BLaER1 treated with 17β-estradiol and CSF1 and Interleukin-3, amounts not matched to agents 10 nM and 100 nM (cell line): ENCODE measurements at regions not wholly inside any gene's neighbourhood (a gene's known extent, or its start where the extent isn't known, plus 50 kb on each side); places are given as distances from the start of the nearest gene placed in this dataset.

Experiments used
- H3K27ac ChIP-seq, 11 experiments: shearing (Covaris generic); formaldehyde crosslinking; 2 replicates each; pipeline ENCODE4 v1.8.1; 2022
- H3K27me3 ChIP-seq, 11 experiments: shearing (Covaris generic); formaldehyde crosslinking; 2 replicates each; pipeline ENCODE4 v1.8.1; 2022
- H3K36me3 ChIP-seq, 11 experiments: shearing (Covaris generic); formaldehyde crosslinking; 2 replicates each; pipeline ENCODE4 v1.8.1; 2022
- H3K4me1 ChIP-seq, 10 experiments: shearing (Covaris generic); formaldehyde crosslinking; 2 replicates each; pipeline ENCODE4 v1.8.1; 2022
- H3K4me2 ChIP-seq, 11 experiments: shearing (Covaris generic); formaldehyde crosslinking; 2 replicates each; pipeline ENCODE4 v1.8.1; 2022
- H3K4me3 ChIP-seq, 10 experiments: shearing (Covaris generic); formaldehyde crosslinking; 2 replicates each; pipeline ENCODE4 v1.8.1; 2022
- H3K9ac ChIP-seq, 11 experiments: shearing (Covaris generic); formaldehyde crosslinking; 2 replicates each; pipeline ENCODE4 v1.8.1; 2022
- H3K9me3 ChIP-seq, 11 experiments: shearing (Covaris generic); formaldehyde crosslinking; replicated peaks in 1 of 11; 2 replicates each; pipeline ENCODE4 v1.8.1; 2022
- H4K20me1 ChIP-seq, 11 experiments: shearing (Covaris generic); formaldehyde crosslinking; 2 replicates each; pipeline ENCODE4 v1.8.1; 2022
- Cebpa-rat ChIP-seq, 11 experiments: shearing (Covaris generic); IDR thresholded peaks; 2 replicates each; pipeline ENCODE4 v1.8.1; 2022

DNA sequence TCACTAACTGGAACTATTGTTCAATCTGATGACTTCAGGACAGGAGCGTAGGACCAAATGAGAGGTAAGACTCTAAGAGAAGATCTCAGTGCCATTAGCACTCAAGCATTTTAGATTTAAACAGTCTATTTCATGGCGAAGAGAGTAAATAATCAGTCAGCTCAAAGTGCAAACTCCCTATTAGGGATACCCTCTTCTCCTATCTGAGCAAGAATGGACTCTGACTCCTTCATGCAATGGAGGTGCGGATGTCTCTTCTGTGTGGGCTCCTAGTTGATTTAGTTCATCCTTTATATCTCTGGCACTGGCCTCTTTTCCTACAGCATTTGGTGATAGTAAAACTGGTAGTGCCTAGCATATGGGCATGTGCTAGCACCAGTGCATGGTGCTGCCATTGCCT lies 144.6 kb downstream of the SMC2 start:
- no peak overlapping the region for H3K9ac ChIP-seq
- TF ChIP-seq Cebpa-rat (IDR thresholded peaks at IDR 0.05) = no peak
- no peaks in the 10 kb centered on the region for H4K20me1 ChIP-seq
- H3K4me2 ChIP-seq = no peak overlapping the region
- H3K27ac ChIP-seq = no peak overlapping the region
- no peaks in the 10 kb centered on the region for H3K36me3 ChIP-seq
- no peak overlapping the region for H3K4me3 ChIP-seq
- peaks cover 13 to 44% (median 20%) of the 10 kb centered on the region in 11 experiments for H3K9me3 ChIP-seq
- no peaks in the 10 kb centered on the region for H3K27me3 ChIP-seq
- H3K4me1 ChIP-seq = peaks cover 0 to 13% (median 0%) of the 10 kb centered on the region in 10 experiments; a peak in 4 of 20 replicates

GRCh38 chr9:104240890-104241289 lies 146.8 kb downstream of the SMC2 start:
- Histone ChIP-seq H3K27me3 (no peaks in the 10 kb centered on the region), H3K27ac (no peak overlapping the region), H3K4me2 (peak overlapping the region in 2 of 11 experiments; percentile 2 to 46; a peak in 2 of 22 replicates), H4K20me1 (no peaks in the 10 kb centered on the region), H3K9ac (no peak overlapping the region), H3K4me3 (no peak overlapping the region), H3K9me3 (peaks cover 0 to 25% (median 8%) of the 10 kb centered on the region in 11 experiments; a peak in 14 of 22 replicates), H3K36me3 (no peaks in the 10 kb centered on the region), H3K4me1 (peaks cover 0 to 10% (median 0%) of the 10 kb centered on the region in 10 experiments; a peak in 3 of 20 replicates)
- no peak for TF ChIP-seq Cebpa-rat (IDR thresholded peaks at IDR 0.05)

DNA sequence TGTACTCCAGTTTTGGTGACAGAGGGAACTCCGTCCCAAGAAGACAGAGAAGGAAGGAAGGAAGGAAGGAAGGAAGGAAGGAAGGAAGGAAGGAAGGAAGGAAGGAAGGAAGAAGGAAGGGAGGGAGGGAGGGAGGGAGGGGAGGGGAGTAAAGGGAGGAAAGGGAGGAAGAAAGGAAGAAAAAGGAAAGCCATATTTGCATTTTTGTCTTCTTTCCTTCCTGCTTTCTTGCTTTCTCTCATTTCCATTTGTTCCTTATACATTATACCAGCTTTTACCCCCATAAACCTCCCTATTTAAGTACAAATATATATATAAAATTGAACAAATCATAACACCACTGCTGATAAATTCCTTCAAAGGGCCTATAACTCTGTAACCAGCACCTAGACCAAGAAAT lies 151.8 kb downstream of the SMC2 start:
- Histone ChIP-seq H3K9ac (no peak overlapping the region), H3K4me2 (no peak overlapping the region), H4K20me1 (no peaks in the 10 kb centered on the region), H3K4me3 (no peak overlapping the region), H3K27ac (no peak overlapping the region), H3K9me3 (no peaks in the 10 kb centered on the region; a peak in 1 of 22 replicates), H3K4me1 (peaks cover 0 to 2% (median 0%) of the 10 kb centered on the region in 10 experiments; a peak in 3 of 20 replicates), H3K27me3 (no peaks in the 10 kb centered on the region), H3K36me3 (no peaks in the 10 kb centered on the region)
- no peak for TF ChIP-seq Cebpa-rat (IDR thresholded peaks at IDR 0.05)

GRCh38 chr9:104247899-104248460 lies 153.9 kb downstream of the SMC2 start:
- H3K27me3 ChIP-seq = no peaks in the 10 kb centered on the region
- H3K4me3 ChIP-seq = no peak overlapping the region
- H4K20me1 ChIP-seq = no peaks in the 10 kb centered on the region
- peak overlapping the region in 1 of 11 experiments; percentile 3; a peak in 1 of 22 replicates for H3K4me2 ChIP-seq
- H3K9ac ChIP-seq = no peak overlapping the region
- no peaks in the 10 kb centered on the region; a peak in 1 of 20 replicates for H3K4me1 ChIP-seq
- H3K27ac ChIP-seq = no peak overlapping the region
- H3K36me3 ChIP-seq = no peaks in the 10 kb centered on the region
- H3K9me3 ChIP-seq = peaks cover 0 to 9% (median 3%) of the 10 kb centered on the region in 11 experiments; a peak in 9 of 22 replicates
- no peak for TF ChIP-seq Cebpa-rat (IDR thresholded peaks at IDR 0.05)

- TF ChIP-seq Cebpa-rat (IDR thresholded peaks at IDR 0.05) = no peak
- Histone ChIP-seq H3K27me3 (no peaks in the 10 kb centered on the region), H3K9me3 (peaks cover 0 to 47% (median 6%) of the 10 kb centered on the region in 11 experiments; a peak in 10 of 22 replicates), H3K4me2 (peak overlapping the region in 4 of 11 experiments; percentile 5 to 31 (median 16); a peak in 4 of 22 replicates), H3K27ac (peak overlapping the region in 9 of 11 experiments; percentile 11 to 47 (median 36); a peak in 9 of 22 replicates), H3K4me3 (no peak overlapping the region), H3K36me3 (no peaks in the 10 kb centered on the region), H3K4me1 (peaks cover 0 to 15% (median 0%) of the 10 kb centered on the region in 10 experiments; a peak in 5 of 20 replicates), H4K20me1 (no peaks in the 10 kb centered on the region), H3K9ac (no peak overlapping the region)
Observed at GRCh38 chr9:104256031-104256695, 162.1 kb downstream of the SMC2 start.

- no peak overlapping the region for H3K4me3 ChIP-seq
- peaks cover 0 to 47% (median 6%) of the 10 kb centered on the region in 11 experiments; a peak in 10 of 22 replicates for H3K9me3 ChIP-seq
- no peak for TF ChIP-seq Cebpa-rat (IDR thresholded peaks at IDR 0.05)
- no peaks in the 10 kb centered on the region for H4K20me1 ChIP-seq
- no peak overlapping the region for H3K9ac ChIP-seq
- peak overlapping the region in 2 of 11 experiments; percentile 42 to 44; a peak in 2 of 22 replicates for H3K27ac ChIP-seq
- H3K4me2 ChIP-seq = no peak overlapping the region
- H3K36me3 ChIP-seq = no peaks in the 10 kb centered on the region
- H3K27me3 ChIP-seq = no peaks in the 10 kb centered on the region
- peaks cover 0 to 15% (median 0%) of the 10 kb centered on the region in 10 experiments; a peak in 5 of 20 replicates for H3K4me1 ChIP-seq
Observed at GRCh38 chr9:104256696-104257062, 162.6 kb downstream of the SMC2 start.

GRCh38 chr9:104258296-104259011 lies 164.3 kb downstream of the SMC2 start:
- Histone ChIP-seq H3K27me3 (no peaks in the 10 kb centered on the region), H3K4me1 (peaks cover 0 to 15% (median 0%) of the 10 kb centered on the region in 10 experiments; a peak in 5 of 20 replicates), H3K27ac (no peak overlapping the region), H4K20me1 (no peaks in the 10 kb centered on the region), H3K4me2 (no peak overlapping the region), H3K36me3 (no peaks in the 10 kb centered on the region), H3K9me3 (peaks cover 0 to 33% (median 0%) of the 10 kb centered on the region in 11 experiments; a peak in 6 of 22 replicates), H3K9ac (no peak overlapping the region), H3K4me3 (no peak overlapping the region)
- TF ChIP-seq Cebpa-rat (IDR thresholded peaks at IDR 0.05) = no peak

DNA sequence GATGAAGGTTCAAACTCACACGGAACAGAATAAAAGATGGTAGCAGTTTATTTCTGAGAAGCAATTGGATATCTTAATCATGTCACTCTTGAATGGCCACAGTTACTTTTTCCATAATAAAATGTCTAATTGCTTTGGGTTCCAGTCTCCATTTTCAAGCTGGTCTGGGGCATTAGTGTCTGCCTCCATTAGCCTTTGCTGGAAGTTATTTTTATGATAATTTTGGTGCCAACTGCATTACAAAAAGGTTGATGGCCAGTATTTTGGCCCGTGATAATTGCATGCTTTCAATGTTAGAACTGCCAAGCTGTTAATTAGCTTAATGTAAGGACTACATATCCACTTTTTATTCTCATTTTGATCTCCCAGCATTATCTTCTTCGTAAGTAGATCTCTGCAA lies 165.9 kb downstream of the SMC2 start:
- no peak overlapping the region for H3K4me2 ChIP-seq
- TF ChIP-seq Cebpa-rat (IDR thresholded peaks at IDR 0.05) = no peak
- no peak overlapping the region for H3K4me3 ChIP-seq
- no peaks in the 10 kb centered on the region for H3K36me3 ChIP-seq
- H3K9ac ChIP-seq = no peak overlapping the region
- no peaks in the 10 kb centered on the region for H4K20me1 ChIP-seq
- H3K27ac ChIP-seq = no peak overlapping the region
- no peaks in the 10 kb centered on the region for H3K27me3 ChIP-seq
- H3K9me3 ChIP-seq = peaks cover 0 to 26% (median 0%) of the 10 kb centered on the region in 11 experiments; a peak in 6 of 22 replicates
- peaks cover 0 to 14% (median 0%) of the 10 kb centered on the region in 10 experiments; a peak in 5 of 20 replicates for H3K4me1 ChIP-seq

- H3K9me3 ChIP-seq = no peaks in the 10 kb centered on the region
- H3K4me2 ChIP-seq = no peak overlapping the region
- H3K4me1 ChIP-seq = peaks cover 0 to 35% (median 0%) of the 10 kb centered on the region in 10 experiments; a peak in 4 of 20 replicates
- H3K9ac ChIP-seq = no peak overlapping the region
- no peaks in the 10 kb centered on the region for H4K20me1 ChIP-seq
- no peaks in the 10 kb centered on the region for H3K36me3 ChIP-seq
- no peak for TF ChIP-seq Cebpa-rat (IDR thresholded peaks at IDR 0.05)
- H3K27me3 ChIP-seq = no peaks in the 10 kb centered on the region
- no peak overlapping the region for H3K27ac ChIP-seq
- no peak overlapping the region for H3K4me3 ChIP-seq
Observed at GRCh38 chr9:104263942-104264341, 169.8 kb downstream of the SMC2 start.
